Fibroblast of peridontal ligament (primary cell): ENCODE measurements at regions not wholly inside any gene's neighbourhood (a gene's known extent, or its start where the extent isn't known, plus 50 kb on each side); places are given as distances from the start of the nearest gene placed in this dataset.

Experiments used
- DNase-seq: peaks from one replicate; pipeline ENCODE4 v3.0.0-alpha.2; 2010; ENCODE audit errors: extremely low read depth

- DNase-seq = no peak
Measured at GRCh38 chr5:64110222-64110621, 55.4 kb upstream of the RNF180 start.

GRCh38 chr5:64108674-64109073 lies 57.0 kb upstream of the RNF180 start:
- DNase-seq = no peak

GRCh38 chr5:64100203-64100602 lies 65.4 kb upstream of the RNF180 start:
- no peak for DNase-seq

GRCh38 chr5:64096771-64097170 lies 68.9 kb upstream of the RNF180 start:
- DNase-seq = no peak

GRCh38 chr5:64077589-64077988 lies 88.1 kb upstream of the RNF180 start:
- DNase-seq = peak; percentile 15

GRCh38 chr5:64074533-64074932 lies 91.1 kb upstream of the RNF180 start:
- DNase-seq = peak; percentile 18

GRCh38 chr5:64069486-64069885 lies 96.2 kb upstream of the RNF180 start:
- DNase-seq = no peak

GRCh38 chr5:64050296-64050695 lies 88.1 kb upstream of the HTR1A start:
- DNase-seq = no peak

- no peak for DNase-seq
Measured at GRCh38 chr5:64040490-64040889, 78.2 kb upstream of the HTR1A start.

- DNase-seq = no peak
Measured at GRCh38 chr5:64026493-64026892, 64.2 kb upstream of the HTR1A start.

- no peak for DNase-seq
Measured at GRCh38 chr5:64019746-64020145, 57.5 kb upstream of the HTR1A start.

GRCh38 chr5:64018966-64019365 lies 56.7 kb upstream of the HTR1A start:
- DNase-seq = no peak

- DNase-seq = no peak
Measured at GRCh38 chr5:64015824-64016223, 53.6 kb upstream of the HTR1A start.
